Eye (tissue), 1 donor: ENCODE measurements at regions not wholly inside any gene's neighbourhood (a gene's known extent, or its start where the extent isn't known, plus 50 kb on each side); places are given as distances from the start of the nearest gene placed in this dataset.
"Not testable (repeated sequence)": the region's sequence is repeated elsewhere in the genome, so short reads cannot be mapped to it uniquely, and the experiment has no call there.

Experiments used
- DNase-seq: peaks from one replicate; pipeline ENCODE4 v3.0.0-alpha.2; 2015

DNA sequence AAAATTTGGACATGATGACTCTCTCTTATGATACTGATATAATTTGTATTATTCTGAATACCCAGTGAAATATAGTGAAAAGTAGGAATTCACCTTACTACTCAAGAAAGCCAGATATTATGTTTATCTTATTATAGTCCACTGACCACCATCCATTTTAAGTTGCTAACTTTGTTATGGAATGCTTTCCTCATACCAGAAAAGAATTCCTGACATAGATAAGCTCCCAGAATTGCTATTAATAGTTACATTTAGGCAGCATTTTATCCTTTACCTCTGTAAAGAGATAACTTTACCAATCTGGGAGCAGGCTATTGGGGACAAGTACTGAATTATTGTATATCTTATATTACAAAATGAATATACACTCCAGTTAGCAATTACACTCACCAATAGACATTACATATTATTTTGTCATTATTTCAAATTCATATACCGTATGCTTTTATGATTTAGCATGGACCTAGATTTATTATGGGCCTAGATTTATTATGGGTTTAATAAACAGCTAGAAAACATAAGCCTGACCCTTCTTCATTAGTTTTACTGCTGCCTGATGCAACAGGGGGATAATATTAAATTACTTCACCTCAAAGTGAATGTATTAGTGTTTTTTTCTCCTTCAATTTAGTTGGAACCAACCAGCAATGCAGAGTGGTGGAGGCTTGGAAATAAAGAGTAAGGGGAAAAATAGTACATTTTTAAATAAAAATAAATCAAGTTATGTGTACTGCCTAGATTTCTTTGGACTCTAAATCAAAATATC lies 1886.1 kb downstream of the PCDH9 start:
- no peak for DNase-seq

- DNase-seq = no peak
Measured at GRCh38 chr13:65342541-65343337, 1887.4 kb downstream of the PCDH9 start.

- DNase-seq = no peak
Measured at GRCh38 chr13:65339241-65339640, 1890.9 kb downstream of the PCDH9 start.

GRCh38 chr13:65336916-65337315 lies 1893.2 kb downstream of the PCDH9 start:
- no peak for DNase-seq

GRCh38 chr13:65336087-65336749 lies 1893.9 kb downstream of the PCDH9 start:
- DNase-seq = peak; percentile 7

GRCh38 chr13:65330691-65331090 lies 1899.4 kb downstream of the PCDH9 start:
- DNase-seq = no peak

DNA sequence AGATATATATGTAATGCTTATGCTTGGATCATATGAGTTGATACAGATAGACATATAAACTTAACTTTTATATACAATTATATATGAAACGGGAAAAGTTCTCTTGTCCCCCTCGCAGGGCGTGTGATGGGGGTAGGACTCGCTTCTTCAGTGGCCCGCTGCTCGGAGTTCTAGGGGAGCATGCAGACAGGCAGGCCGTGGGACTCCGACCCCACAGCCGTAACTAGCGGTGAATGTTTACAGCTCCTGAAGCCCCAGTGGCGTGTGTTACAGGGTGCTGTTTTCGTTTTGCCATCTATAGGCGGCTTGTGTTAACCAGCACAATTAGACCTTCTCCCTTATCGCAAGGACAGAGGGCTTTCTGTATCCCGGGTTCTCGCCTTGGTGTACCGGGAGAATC lies 1899.8 kb downstream of the PCDH9 start:
- DNase-seq = no peak

GRCh38 chr13:65323192-65323591 lies 1906.9 kb downstream of the PCDH9 start:
- not testable (repeated sequence) for DNase-seq

- DNase-seq = not testable (repeated sequence)
Measured at GRCh38 chr13:65321423-65321822, 1908.7 kb downstream of the PCDH9 start.

DNA sequence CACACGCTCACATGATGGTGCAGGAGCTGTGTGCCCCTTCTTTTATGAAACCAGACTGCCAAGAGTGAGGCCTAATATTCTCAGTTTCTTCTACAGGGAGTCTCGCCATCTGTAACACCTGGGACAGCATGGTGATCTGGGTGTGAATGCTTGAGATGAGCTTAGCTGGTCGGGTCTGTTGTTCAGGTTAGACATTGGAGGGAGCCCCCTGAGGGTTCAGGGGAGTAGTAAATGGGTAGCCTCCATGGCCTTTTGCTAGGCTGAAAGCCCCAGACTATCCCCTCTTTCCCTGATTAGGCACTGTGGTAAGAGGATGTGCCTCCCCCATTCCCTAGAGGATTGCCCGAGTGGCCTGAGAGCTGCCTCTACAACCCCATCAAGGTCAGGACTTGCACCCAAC lies 1916.1 kb downstream of the PCDH9 start:
- DNase-seq = no peak

DNA sequence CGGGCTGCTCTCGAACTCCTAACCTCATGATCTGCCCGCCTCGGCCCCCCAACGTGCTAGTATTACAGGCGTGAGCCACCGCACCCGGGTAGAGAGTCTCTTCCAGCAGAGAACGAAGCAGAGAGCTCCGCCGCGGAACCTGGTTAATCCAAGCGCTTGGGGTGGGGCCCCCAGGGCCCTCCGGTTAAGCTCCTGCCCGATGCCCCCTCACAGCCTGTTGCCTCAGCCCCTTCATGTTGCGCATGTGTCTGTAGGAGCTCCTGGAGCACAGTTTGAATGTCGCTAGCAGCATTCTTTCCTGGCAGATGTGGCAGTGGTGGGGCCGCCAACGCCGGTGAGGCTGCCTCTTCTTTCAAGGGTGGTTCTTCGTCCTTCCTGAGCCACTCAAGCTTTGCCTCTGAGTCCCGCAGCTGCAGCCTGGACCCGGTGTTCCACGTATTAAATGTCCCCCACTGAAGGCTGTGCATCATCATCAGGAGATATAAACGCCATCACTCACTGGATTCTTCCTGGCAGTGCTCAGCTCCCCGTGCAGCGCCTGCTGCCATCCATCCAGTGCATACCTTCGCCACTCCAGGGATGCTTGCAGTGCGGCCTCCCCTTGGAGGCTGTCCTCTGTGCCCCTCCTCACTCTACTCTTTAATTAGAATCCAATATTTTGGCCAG lies 1919.3 kb downstream of the PCDH9 start:
- DNase-seq = no peak

DNA sequence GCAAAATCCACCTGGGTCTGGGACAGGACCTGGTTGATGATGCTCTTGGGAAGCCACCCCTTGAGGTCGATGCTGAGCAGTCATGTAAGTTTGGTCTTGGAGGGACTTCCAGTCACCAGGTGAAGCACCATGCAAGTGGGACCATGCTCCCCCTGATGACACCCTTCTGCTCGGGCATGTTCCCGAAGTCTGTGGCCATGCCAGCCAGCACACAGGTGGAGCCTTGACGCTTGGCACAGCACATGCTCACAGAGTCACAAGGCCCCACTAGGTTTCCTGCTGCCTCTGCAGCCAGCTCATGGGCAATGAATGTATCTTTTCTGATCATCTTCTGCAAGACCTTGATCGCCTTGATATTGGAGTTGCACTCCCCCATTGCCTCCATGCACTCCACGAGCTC lies 1920.2 kb downstream of the PCDH9 start:
- DNase-seq = no peak

DNA sequence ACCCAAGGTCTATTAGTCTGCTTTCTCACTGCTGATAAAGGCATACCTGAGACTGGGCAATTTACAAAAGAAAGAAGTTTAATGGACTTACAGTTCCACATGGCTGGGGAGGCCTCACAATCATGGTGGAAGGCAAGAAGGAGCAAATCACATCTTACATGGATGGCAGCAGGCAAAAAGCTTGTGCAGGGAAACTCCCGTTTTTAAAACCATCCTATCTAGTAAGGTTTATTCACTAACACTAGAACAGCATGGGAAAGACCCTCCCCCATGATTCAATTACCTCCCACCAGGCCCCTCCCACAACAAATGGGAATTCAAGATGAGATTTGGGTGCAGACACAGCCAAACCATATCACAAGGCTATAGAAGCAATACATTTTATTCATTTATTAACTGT lies 1921.4 kb downstream of the PCDH9 start:
- not testable (repeated sequence) for DNase-seq

GRCh38 chr13:65307056-65307455 lies 1923.1 kb downstream of the PCDH9 start:
- no peak for DNase-seq

GRCh38 chr13:65302691-65303090 lies 1927.4 kb downstream of the PCDH9 start:
- DNase-seq = no peak

- DNase-seq = no peak
Measured at GRCh38 chr13:65301506-65301905, 1928.6 kb downstream of the PCDH9 start.

DNA sequence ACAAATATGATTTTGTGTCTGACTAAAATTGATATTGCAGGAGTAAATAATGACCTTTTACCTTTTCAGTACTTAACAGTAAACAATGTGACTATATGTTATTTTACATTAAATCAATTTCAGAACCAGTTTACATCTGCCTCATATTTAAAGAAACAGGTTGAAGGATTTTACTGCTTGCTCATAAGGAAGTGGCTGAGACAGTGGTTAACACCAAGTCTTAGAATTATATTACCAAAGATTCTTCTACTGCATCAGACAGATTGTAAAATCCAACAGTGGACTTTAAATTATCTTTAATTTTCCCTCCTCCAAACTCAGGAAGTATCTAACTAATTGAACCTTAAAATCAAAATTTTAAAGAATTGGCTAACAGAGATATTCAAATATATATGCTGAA lies 1929.9 kb downstream of the PCDH9 start:
- no peak for DNase-seq

DNA sequence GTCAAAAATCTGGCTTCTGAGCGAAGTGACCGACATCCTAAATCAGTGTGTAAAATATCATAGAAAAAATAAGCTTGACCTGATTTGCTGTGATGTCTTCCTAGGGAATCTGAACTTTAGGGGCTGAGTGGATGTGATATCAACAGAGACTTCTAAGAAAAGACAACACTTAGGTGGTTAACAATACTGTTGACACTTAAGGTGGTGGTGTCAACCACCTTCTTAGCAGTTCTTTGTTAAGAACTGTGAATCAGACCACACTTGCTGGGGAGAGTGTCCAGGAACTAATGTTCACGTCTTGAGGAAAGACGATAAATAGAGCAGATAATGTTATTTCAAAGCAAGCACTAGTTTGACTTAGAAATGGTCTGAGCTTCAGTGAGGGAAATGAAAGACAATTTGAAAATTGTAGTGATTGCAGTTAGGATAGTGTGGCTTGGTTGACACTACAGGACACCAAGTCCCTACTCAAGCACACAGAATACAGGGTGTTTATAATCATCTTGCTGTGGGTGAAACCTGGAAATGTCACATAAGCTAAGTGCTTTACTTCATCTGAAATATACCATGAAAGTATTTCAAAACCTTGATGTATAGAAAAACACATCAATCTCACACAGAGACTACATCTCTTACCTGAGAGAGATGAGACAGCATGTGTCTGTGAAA lies 1936.5 kb downstream of the PCDH9 start:
- DNase-seq = no peak

DNA sequence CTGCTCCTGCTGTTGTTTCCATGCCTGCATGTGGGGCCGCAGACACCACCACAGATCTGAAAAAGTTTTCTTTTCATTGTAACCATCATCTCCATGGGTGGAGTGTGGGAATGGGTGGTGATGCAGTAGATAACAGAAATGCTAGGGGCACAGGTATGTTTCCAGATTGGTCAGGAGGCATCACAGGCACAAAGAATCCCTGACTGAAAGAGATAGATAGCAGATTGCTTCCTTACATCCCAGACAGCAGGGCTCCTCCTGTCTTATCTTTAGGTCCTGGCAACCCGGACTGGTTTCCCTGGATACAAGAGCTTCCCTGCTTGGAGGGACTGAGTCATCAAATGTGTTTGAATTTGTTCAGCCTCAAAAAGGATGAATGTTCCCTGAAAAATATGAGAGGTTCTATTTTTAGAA lies 1937.6 kb downstream of the PCDH9 start:
- DNase-seq = no peak

DNA sequence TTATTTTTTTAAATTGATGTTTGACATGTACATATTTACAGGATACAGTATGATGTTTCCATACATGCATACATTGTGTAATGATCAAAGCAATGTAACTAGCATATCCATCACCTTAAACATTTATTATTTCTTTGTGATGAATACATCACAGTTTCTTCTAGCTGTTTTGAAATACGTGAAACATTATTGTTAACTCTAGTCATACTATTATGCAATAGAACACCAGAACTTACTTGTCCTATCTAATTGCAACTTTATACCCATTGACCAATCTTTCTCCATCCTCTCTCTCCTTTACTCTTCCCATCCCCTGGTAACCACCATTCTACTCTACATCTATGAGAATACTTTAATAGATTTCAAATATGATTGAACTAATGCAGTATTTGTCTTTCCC lies 1942.7 kb downstream of the PCDH9 start:
- no peak for DNase-seq

DNA sequence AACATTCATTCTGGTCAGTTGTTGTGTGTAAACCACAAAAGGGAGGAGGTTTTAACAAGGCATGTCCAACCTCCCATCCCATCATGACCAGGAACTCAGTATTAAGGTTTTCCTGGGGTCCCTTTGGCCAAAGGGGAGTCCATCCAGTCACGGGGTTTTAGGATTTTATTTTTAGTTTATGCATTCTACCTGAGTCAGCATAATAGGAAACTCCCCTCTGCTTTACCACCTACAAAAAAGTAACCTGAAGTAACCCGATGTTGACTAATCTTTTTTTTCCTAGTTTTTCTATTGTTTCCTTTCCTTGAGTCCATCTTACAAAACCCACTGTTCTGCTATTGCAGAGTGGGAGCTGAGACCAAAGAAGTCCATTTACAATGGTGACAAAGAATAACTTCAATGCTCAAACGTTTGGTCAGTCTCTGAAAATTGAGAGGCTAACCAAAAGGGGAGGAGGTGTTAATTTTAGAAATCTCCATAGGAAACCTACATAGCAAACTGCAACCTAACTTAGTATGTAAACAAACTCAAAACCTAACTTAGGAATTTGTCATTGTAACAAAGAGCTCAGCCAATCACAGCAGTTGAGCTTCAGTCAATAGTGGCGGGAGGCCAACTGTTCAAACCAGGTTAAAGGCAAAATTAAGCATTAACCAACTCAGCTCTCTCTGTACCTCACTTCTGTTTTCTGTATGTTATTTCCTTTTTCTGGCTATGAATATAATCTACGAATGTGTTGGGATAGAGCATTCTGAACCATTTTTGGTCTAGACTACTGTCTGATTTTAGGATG lies 1954.1 kb downstream of the PCDH9 start:
- DNase-seq = no peak

- DNase-seq = no peak
Measured at GRCh38 chr13:65275108-65275507, 1955.0 kb downstream of the PCDH9 start.
